ENCODE measurements at regions not wholly inside any gene's neighbourhood (a gene's known extent, or its start where the extent isn't known, plus 50 kb on each side); places are given as distances from the start of the nearest gene placed in this dataset.

DNA sequence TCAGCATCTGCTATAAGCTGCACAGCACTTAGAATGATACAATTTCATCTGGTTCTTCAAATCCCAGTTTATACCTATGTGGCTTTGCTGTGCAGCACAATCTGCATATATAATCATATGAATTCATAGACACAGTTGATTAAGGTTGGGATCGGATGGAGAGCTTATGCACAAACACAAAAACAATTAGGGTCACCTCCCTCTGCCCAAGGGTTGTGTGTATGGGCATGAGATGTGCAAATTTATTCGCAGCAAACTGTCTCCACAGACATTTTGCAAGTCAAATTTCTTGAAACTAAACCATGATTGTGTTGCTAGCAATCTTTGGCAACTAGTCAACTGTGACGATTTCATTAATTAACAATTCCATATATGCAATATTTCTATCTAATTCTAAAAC, 955.7 kb downstream of the SORCS3 start:
- TF ChIP-seq POLR2A (IDR thresholded peaks at IDR 0.05; ENCODE audit: low read depth, low read length) (no peak), POLR2AphosphoS5 (IDR thresholded peaks at IDR 0.05; ENCODE audit: insufficient read depth, low read depth, low read length) (no peak)
- TF ChIP-seq, protein P1, sequence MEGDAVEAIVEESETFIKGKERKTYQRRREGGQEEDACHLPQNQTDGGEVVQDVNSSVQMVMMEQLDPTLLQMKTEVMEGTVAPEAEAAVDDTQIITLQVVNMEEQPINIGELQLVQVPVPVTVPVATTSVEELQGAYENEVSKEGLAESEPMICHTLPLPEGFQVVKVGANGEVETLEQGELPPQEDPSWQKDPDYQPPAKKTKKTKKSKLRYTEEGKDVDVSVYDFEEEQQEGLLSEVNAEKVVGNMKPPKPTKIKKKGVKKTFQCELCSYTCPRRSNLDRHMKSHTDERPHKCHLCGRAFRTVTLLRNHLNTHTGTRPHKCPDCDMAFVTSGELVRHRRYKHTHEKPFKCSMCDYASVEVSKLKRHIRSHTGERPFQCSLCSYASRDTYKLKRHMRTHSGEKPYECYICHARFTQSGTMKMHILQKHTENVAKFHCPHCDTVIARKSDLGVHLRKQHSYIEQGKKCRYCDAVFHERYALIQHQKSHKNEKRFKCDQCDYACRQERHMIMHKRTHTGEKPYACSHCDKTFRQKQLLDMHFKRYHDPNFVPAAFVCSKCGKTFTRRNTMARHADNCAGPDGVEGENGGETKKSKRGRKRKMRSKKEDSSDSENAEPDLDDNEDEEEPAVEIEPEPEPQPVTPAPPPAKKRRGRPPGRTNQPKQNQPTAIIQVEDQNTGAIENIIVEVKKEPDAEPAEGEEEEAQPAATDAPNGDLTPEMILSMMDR (IDR thresholded peaks at IDR 0.05; ENCODE audit: extremely low read depth in 1 of 2, insufficient read depth in 1 of 2, low read depth in 1 of 2, low read length in 2 of 2): no peak

Data from endothelial cell of umbilical vein (primary cell).